ENCODE measurements at regions not wholly inside any gene's neighbourhood (a gene's known extent, or its start where the extent isn't known, plus 50 kb on each side); places are given as distances from the start of the nearest gene placed in this dataset.
"Not testable (repeated sequence)": the region's sequence is repeated elsewhere in the genome, so short reads cannot be mapped to it uniquely, and the experiment has no call there.

DNA sequence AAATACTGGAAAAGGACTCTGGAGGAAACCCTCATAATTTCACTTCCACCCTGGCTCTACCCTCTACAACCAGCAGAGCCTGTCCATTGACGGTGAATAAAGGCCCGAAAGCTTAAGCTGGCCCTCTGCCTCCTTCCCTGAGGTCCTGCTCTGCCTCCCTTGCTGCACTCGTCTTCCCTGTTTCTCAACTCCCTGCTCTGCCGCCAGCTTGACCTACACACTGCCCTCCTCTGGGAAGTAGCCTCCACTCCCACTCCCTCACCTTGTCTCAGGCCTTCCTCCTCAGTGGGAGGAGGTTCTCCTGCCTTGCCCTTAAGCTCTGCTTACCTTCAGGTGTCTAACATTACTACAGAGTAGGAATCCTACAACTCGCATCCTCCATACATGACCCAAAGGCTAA, 608.6 kb upstream of the NR3C2 start:
- ChIA-PET POLR2A (no interaction called here), CTCF (no interaction called here)

DNA sequence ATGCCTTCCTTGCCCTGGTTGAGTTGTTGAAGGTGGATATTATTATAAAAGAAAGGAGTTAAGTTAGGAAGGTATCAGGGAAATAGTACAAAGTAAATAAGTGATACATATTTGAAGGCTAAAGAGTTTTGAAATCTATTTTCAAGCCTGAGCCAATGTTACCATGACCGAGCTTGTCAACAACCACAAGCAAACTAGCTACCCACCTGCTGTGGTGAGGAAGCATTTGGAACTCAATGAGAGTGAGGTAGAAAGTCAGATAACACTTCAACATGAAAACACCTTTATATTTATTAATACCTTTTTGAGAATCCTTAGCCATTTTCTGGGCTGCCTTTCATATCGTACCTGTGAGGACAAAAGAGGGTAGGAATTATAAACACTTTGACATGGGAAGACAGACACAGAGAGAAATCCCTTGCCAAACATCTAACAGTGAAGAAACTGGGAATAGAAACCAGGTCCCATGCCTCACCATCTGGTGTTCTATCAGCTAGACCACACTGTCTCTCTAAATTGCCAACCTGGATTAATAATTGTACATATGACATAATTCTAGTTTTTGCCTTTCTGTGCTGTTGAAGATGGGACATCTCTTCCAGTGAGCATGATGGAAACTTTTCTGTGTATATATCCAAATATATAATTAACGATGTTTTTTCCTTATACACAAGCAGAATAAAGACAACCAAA, 606.4 kb upstream of the NR3C2 start:
- CTCF ChIA-PET: interaction anchor here (0.6 kb wide), 1 partner anchor 58 kb away, joined by 3 read pairs; no protein-coding TSS in a partner anchor
- POLR2A ChIA-PET: no interaction called here

DNA sequence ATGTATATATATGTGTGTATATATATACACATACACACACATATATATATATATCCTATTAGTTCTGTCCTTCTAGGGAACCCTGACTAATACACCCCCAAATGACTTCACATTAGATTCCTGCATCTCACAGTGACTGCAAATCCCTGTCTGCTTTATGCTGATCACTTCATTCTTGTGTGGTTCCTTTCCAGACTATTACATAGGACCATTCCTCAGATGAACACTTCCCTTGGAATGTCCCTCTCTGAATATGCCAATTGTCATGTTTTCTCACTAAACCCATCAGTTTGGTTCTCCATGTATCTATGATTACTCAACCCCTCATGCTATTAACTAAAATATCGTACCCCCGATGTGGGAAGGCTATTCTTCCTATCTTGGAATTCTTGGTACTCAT, 605.2 kb upstream of the NR3C2 start:
- POLR2A ChIA-PET: no interaction called here
- CTCF ChIA-PET: no interaction called here

DNA sequence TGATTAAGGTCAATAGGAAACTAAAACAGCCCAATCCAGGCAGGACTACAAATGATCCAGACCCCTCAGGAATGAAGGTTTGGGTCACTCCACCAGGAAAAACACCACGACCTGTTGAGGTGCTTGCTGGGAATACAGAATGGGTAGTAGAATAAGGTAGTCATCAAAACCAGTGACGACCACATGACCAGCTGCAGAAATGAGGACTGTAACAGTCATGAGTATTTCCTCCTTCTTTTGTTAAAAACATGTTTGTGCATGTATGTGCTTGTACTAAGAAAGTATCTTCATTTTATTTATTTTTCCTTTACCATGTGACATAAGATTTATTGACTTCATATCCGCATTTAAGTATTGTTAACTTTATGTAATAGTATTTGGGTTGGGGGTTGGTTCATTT, 603.5 kb upstream of the NR3C2 start:
- ChIA-PET POLR2A (no interaction called here), CTCF (no interaction called here)

DNA sequence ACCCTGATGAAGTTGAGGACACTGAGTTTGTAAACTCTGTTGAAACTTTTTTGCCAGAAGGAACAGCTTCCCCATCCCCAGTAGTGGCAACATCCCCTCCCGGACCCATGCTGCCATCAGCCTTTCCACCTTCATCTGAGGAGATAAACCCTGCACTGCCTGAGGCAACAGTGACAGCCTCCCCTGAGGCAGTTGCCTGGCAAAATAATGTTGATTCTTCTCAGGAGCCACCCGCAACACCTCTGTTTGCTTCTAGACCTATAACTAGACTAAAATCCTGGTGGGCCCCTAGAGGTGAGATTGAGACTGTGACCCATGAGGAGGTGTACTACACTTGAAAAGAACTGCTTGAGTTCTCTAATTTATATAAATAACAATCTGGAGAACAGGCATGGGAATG, 597.6 kb upstream of the NR3C2 start:
- CTCF ChIA-PET, POLR2A ChIA-PET: not testable (repeated sequence)

DNA sequence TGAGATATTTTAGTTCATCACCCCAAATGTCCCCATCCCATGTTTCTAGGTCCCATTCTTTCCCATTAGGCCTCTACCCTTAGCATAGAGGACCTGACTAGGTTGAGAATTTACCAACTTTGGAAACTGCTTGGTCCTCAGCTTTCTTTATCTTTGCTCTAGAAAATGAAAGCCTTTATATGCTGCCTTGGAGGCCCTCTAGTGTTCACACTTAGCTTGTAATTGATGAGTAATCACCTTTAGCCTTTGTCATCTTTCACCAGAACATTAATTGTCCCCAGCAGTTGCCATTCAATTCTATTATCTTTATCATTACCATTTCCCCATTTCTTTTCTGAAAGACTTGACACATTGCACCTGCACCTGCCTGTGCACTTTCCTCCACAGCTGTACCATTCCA, 589.2 kb upstream of the NR3C2 start:
- POLR2A ChIA-PET: no interaction called here
- CTCF ChIA-PET: no interaction called here

DNA sequence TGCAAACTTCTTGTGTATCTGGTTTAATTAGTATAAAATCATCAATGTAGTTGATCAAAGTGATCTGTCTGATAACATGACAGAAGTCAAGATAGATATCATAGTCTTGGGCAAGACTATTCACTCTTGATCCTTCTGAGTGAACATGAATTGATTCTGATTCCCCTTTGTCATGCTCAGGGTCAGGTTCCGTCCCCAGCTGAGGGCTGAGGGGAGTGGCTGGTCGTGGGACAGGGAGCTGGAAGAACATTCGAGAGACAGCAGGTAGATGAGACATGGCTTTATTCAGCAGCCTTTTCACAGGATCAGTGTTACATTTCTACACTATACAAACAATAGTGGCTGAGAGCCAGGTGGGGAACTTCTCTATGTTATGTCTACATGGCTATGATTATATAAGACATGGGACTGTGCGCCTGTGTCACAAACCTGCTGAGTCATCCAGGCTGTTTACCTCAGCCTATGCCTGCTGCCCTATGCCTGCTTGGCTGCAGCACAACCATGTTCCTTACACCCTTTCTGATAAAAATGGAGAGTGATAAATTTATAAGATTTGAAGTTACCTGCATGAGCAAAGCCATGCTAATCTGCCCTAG, 586.9 kb upstream of the NR3C2 start:
- CTCF ChIA-PET: no interaction called here
- POLR2A ChIA-PET: no interaction called here

DNA sequence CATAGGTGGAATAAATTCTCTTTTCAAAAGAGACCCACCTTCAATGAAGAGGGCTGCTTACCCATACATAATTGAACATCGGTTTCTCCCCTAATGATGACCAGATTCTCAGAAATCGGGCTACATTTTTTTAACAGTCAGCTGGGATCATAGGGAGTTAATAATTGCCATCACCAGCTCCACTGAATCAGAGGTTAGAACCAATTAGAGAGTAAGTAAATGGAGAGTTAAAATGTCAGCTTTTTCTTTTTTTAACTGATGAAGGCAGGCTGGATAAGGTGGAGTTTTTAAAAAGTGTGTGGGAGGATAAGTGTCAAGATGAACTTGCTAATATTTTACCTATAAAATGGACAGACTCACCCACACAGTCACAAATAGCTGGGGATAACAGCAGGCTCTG, 584.5 kb upstream of the NR3C2 start:
- CTCF ChIA-PET: no interaction called here
- POLR2A ChIA-PET: no interaction called here

DNA sequence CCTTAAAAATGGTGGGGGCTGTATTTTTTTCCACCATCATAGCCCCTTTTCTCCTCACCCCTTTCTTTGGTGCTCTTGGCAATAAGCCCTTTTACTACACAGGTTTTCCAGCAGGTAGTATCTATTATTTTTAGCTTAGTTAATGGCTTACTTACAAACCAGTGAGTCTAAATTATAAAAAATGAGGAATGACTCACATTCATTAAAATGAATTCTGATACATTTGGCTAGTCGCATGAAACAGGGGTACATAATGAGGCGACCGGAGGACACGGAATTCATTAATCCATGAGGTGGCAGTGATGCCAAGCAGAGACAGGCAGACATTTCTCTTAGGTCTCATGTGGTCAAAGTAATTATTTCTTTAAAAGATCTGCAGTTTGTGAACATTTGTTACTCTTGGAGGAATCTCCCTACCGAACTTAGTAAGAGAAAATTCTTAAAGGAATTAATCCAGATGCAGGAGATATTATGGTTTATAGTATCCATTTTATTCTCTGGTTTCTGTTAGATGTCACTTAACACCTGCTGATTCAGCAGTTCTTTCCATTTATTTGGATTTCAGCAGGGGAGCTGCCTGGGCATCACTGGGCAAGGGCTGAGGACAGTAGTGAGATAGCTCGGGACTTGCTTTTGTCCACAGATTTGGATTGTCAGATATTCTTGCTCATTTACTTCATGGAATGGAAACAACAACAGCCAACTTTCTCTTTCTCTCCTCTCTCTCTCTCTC, 575.0 kb upstream of the NR3C2 start:
- ChIA-PET CTCF (no interaction called here), POLR2A (no interaction called here)

DNA sequence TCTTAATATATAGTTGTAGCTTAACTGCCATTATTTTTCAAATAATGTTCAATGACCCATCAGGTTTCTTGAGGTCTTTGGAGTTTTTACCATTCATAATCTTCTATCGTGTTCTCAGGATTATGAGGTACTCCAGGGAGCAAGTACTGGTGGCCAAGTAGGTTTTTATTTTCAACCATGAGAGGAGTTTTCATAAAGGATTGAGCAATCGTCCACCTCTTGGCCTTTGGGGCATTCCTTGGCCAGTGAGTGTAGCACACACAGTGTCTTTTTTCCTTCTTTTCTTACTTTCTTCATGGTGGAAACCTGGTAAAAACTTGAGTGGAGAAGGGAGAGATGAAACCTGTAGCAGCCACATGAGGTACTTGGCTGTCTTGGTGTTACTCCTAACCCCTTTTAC, 567.0 kb upstream of the NR3C2 start:
- POLR2A ChIA-PET: no interaction called here
- CTCF ChIA-PET: no interaction called here

DNA sequence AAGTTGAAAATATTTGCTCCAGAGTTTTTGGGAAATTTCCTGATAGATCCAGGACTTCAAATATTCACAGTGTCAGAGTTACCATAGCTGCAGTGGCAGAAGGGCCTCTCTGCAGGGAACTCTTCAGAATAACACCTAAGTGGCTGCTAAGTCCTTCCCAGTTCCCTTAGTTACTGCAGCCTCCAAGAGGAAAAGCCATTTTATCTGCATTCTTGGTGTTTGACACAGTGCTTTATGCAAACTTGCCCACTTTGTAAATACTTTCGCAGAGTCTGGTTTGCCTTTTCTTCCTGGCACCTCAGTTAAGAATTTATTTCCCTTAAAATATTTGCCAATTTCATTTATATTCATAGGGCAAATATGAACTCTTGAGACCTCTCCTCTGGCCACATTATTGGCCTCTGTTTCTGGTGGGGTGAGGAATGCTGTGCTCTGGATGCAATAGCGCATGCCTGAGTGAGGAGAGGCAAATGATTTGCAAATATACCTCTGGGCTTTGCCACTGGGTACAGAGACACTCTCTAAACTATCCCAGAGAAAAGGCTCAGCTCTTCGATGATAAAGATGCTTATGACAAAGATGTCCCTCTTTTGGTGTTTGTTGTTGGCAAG, 566.3 kb upstream of the NR3C2 start:
- CTCF ChIA-PET: no interaction called here

DNA sequence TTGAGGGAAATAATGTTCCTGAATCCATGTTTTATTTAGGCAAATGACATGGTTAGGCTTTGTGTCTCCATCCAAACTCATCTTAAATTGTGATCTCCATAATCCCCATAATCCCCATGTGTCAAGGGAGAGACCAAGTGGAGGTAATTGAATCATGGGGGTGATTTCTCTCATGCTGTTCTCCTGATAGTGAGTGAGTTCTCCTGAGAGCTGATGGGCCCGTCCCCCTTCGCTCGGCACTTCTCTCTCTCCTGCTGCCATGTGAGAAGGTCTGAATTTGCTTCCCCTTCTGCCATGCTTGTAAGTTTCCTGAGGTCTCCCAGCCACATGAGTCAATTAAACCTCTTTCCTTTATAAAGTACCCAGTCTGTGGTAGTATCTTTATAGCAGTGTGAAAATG, 563.0 kb upstream of the NR3C2 start:
- ChIA-PET POLR2A (no interaction called here), CTCF (no interaction called here)

More for the DNA sequence above, 566.3 kb upstream of the NR3C2 start:
- POLR2A ChIA-PET: no interaction called here

DNA sequence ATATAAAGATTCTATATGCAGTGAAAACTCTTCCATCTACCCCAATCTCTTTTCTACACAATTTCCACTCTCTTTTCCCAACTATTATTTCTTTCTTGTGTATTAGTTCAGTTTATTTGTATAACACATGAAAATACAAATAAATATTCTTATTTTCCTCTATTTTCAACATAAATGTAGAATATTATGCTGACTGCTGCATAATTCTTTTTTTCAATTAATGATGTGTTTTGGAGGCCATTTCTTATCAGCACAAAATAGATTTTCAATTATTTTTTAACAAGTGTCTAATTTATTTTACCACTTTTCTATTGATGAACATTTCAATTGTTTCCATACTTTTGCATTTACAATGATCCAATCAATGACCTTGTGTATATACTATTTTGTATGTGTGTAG, 557.7 kb upstream of the NR3C2 start:
- CTCF ChIA-PET: no interaction called here
- POLR2A ChIA-PET: no interaction called here

DNA sequence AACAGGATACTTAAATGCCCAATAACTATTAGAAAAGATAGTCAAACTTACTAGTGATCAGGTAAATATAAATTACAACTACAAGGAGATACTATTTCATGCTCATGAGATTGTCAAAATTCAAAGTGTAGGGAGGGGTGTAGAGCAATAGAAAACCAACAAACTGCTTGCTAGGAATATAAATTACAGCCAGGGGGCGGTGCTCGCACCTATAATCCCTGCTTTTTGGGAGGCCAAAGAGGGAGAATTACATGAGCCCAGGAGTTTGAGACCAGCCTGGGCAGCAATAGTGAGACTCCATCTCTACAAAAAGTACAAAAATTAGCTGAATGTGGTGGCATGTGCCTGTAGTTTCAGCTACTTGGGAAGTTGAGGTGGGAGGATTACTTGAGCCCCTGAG, 556.5 kb upstream of the NR3C2 start:
- CTCF ChIA-PET: no interaction called here

DNA sequence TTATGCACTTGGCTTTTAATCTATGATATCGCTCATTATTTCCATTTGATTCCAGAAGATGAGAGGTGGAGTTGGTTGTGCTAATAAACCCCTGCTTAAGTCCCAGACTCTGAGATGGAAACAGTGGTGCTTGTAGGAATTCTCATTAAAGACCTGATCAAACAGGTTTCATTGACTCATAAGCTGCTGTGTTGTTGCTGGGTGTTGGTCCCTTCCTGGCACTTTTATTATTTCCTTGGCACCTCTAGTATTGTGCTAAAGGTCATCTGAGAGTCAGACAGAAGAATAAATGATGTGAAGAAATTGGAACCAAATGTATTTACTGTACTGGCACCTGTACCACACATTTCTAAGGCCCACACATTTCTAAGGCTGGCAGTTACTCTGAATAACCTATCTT, 544.7 kb upstream of the NR3C2 start:
- POLR2A ChIA-PET: no interaction called here
- CTCF ChIA-PET: no interaction called here

More for the DNA sequence above, 556.5 kb upstream of the NR3C2 start:
- POLR2A ChIA-PET: no interaction called here

DNA sequence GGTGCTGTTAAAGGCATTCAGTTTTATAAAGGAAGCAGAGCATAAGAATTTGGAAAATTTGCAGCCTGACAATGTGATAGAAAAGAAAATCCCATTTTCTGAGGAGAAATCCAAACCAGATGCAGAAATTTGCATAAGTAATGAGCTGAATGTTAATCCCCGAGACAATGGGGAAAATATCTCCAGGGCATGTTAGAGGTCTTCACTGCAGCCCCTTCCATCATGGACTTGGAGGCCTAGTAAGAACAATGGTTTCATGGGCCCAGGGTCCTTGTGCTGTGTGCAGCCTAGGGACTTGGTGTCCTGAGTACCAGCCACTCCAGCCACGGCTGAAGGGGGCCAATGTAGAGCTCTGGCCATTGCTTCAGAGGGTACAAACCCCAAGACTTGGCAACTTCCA, 542.7 kb upstream of the NR3C2 start:
- CTCF ChIA-PET: no interaction called here
- POLR2A ChIA-PET: no interaction called here

DNA sequence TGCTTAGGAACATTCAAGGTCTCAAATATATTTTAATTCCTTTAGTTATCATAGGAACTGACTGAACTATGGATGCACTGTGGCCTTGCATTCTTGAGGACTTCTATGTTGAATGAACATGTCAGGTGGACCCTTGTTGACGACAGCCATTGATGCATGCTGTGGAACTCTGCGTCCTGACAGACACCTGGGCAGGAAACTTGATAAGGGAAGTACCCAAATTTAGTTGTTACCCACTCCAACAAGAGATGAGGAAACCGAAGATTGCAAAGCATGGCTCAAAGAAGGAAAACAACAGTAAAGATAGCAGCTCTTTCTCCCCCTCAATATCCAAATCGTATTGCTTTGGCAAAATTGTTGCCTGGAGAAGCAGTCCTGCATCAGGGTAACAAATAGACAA, 540.0 kb upstream of the NR3C2 start:
- CTCF ChIA-PET: no interaction called here

DNA sequence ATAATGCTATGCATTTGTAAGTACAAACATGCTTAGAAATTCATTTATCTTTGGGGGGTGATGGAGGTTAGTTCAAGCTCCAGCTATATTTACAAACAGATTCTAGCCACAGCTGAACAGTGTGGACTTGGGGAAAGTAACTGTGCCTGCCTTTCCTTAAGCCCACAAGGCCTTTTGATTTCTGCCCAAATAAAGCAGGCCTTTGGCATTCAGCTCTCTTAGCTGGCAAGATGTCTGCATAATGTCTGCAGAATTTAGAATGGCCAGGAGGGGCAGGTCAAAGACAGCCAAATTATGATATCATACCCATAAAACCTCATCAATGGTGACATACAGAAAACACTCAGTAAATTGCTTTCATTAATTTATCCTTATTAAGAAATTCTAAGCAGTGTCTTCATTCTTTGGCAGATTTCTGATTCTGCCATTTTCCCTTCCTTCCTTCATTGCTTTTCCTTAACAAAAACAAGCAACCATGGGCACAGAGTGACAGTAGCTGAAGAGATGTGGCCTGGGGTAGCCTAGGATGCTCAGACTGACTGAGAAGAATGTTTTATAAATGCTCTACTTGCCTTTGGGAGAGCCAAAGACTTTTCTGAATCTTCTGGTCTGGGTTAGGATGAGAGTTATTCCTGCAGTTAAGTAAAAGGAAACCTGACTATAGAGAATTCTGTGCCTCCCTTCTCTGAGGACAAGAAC, 538.7 kb upstream of the NR3C2 start:
- CTCF ChIA-PET: no interaction called here
- POLR2A ChIA-PET: no interaction called here

More for the DNA sequence above, 540.0 kb upstream of the NR3C2 start:
- POLR2A ChIA-PET: no interaction called here

DNA sequence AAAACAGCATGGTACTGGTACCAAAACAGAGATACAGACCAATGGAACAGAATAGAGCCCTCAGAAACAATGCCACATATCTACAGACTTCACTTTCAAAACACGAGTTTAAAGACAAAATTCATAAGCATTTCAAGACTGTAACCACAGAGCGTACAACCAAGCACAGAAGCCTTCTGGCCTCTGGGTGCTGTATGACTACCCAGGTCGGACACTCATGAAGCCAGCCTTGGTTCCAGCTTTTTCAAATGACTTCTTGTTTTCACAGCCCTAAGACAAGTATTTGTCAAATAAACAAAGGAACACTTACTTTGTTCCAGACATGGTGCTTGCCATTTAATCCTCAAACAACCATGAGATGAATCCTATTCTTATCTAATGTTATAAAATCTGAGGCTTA, 536.1 kb upstream of the NR3C2 start:
- POLR2A ChIA-PET: no interaction called here
- CTCF ChIA-PET: no interaction called here

DNA sequence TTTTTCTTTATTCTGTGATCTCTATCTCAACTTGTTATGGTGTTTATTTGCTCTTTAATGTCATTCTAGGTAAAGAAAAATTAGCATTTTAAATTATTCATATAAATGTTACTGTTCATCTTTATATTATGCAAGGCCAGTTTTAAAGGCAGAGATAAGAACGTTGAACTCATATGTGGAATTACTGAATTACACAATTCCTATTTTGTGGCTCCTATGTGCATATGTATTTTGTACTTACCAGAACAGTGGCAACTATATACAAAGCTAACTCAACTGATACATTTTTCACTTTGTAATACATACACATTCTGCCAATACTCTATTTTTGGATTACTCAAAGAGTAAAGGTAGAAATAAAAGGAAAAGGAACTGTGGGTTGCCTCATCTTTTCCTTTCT, 533.2 kb upstream of the NR3C2 start:
- ChIA-PET POLR2A (no interaction called here), CTCF (no interaction called here)

DNA sequence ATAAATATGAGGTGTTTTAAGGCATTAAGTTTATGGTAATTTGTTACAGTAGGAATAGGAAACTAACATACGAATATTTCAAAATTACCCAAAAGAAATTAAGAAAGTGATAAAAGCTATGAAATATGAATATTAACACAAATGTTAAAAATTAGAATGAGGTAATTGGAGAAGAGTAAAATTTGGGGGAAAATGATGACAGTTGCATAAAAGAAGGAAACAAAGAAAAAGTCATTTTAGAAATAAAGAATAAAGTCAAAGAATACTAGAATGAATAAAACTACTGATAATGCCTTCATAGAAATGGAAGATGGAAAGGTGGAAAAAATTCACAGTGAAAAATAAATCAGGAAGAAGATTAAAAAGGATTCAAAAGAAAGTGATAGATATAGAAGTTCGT, 522.9 kb upstream of the NR3C2 start:
- ChIA-PET POLR2A (no interaction called here), CTCF (no interaction called here)
